ENCODE measurements at regions not wholly inside any gene's neighbourhood (a gene's known extent, or its start where the extent isn't known, plus 50 kb on each side); places are given as distances from the start of the nearest gene placed in this dataset.

DNA sequence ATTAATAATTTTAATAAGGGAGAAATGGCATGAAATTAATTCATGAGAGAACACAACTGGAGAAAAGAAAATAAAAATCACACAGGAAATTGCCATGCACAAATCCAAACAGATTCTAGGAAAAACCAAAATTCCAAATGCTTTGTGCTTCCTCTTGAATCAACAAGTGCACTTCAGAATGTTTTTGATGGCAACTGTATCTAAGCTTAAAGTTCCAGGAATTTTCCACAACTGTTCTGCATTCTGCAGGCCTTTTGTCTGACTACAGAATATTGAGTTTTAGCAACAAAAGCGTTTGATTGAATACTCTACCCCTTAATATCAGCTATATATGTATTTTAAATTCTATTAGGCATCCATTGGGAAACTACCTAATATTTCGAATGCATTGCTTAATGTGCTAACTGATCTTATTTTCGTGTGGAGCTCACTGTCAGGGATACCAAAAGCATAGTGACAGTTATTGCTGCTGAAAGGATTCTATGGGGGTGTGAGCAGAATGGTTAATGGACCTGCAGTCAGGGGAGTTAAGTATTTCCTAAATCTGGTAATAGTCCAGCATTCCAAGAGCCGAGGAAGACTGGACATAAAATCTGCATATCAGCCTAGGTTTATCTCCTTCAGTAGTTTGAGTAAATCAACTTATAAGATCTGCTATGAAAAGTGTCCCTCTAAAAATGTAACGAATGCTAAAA is 482.7 kb upstream of the POU3F3 start:
- TF ChIP-seq POLR2AphosphoS5 (IDR thresholded peaks at IDR 0.05), result no peak
- TF ChIP-seq, protein P1, sequence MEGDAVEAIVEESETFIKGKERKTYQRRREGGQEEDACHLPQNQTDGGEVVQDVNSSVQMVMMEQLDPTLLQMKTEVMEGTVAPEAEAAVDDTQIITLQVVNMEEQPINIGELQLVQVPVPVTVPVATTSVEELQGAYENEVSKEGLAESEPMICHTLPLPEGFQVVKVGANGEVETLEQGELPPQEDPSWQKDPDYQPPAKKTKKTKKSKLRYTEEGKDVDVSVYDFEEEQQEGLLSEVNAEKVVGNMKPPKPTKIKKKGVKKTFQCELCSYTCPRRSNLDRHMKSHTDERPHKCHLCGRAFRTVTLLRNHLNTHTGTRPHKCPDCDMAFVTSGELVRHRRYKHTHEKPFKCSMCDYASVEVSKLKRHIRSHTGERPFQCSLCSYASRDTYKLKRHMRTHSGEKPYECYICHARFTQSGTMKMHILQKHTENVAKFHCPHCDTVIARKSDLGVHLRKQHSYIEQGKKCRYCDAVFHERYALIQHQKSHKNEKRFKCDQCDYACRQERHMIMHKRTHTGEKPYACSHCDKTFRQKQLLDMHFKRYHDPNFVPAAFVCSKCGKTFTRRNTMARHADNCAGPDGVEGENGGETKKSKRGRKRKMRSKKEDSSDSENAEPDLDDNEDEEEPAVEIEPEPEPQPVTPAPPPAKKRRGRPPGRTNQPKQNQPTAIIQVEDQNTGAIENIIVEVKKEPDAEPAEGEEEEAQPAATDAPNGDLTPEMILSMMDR (IDR thresholded peaks at IDR 0.05), result no peak
- no peak for TF ChIP-seq EP300 (IDR thresholded peaks at IDR 0.05)
- TF ChIP-seq POLR2A (IDR thresholded peaks at IDR 0.05), result no peak
- H3K4me1 ChIP-seq, result peaks cover 0 to 3% (median 0%) of the 10 kb centered on the region in 4 donors
- H3K4me3 ChIP-seq, result no peak overlapping the region
- H3K9me3 ChIP-seq, result no peaks in the 10 kb centered on the region
- H3K27me3 ChIP-seq, result no peaks in the 10 kb centered on the region
- ATAC-seq (ENCODE audit: low FRiP score in 2 of 2), result no peak
- no peak overlapping the region for H3K27ac ChIP-seq
- H3K36me3 ChIP-seq, result no peaks in the 10 kb centered on the region
- WGBS, 2 donors, result 42 to 51% methylated on average over 5 of the region's 5 CpGs
- no peak for DNase-seq

DNA sequence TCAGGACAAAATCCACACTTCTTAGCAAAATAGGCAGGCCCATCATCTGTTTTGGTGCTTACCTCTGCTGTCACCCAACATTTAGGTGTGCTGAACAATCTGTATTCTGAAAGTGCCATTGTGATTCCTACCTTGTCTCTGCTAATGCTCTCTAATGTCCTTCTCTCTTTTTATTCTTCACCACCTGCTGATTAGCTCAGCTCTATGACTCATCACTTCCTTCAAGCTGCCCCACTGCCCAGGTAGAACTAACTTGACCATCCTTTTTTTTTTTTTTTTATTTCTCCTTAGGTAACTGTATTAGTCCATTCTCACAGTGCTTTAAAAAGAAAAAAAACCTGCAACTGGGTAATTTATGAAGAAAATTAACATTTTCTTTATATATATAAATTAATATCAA is 478.7 kb upstream of the POU3F3 start:
- Histone ChIP-seq H3K27me3 (no peaks in the 10 kb centered on the region), H3K4me3 (no peak overlapping the region), H3K36me3 (no peaks in the 10 kb centered on the region), H3K4me1 (peaks cover 0 to 6% (median 4%) of the 10 kb centered on the region in 4 donors), H3K27ac (no peak overlapping the region), H3K9me3 (no peaks in the 10 kb centered on the region)
- TF ChIP-seq POLR2AphosphoS5 (IDR thresholded peaks at IDR 0.05), result no peak
- no peak for TF ChIP-seq POLR2A (IDR thresholded peaks at IDR 0.05)
- TF ChIP-seq EP300 (IDR thresholded peaks at IDR 0.05), result no peak
- TF ChIP-seq, protein P1 (IDR thresholded peaks at IDR 0.05), result no peak
- no peak for DNase-seq
- ATAC-seq (ENCODE audit: low FRiP score in 2 of 2), result no peak

DNA sequence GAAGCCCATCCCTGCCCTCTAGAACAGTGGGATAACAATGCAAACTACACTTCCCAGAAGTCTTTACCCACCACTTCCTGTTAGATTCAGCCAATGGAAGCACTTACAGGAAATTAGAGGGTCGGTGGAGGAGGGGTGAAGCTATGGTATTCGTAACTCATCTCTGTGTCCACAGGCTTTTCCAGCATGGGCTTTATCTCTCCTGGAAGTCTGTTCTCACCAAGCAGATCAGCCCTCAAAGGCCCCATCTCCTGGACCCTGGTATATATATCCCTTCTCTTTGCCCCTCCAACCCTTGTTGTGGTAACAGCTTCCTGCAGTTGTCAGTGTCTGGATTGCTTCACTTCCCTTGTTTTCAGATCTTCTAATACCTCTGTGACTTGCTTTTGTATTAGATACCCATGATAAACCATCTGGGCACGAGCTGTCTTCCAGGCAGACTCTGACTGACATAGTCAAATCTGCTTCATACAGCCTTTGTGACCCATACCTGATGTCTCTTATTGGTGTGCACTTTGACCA is 475.0 kb upstream of the POU3F3 start:
- DNase-seq (no peak), ATAC-seq (ENCODE audit: low FRiP score in 2 of 2) (peak; percentile 58 to 78)
- Histone ChIP-seq H3K4me1 (peaks cover 0 to 6% (median 3%) of the 10 kb centered on the region in 4 donors), H3K27ac (peak overlapping the region in 3 of 4 donors; percentile 4 to 69 (median 10)), H3K27me3 (no peaks in the 10 kb centered on the region), H3K4me3 (peak overlapping the region in 3 of 4 donors; percentile 35 to 51 (median 41)), H3K9me3 (no peaks in the 10 kb centered on the region), H3K36me3 (no peaks in the 10 kb centered on the region)
- 5 to 11% methylated on average over 3 of the region's 3 CpGs for WGBS, 2 donors
- no peak for TF ChIP-seq EP300 (IDR thresholded peaks at IDR 0.05)
- no peak for TF ChIP-seq POLR2AphosphoS5 (IDR thresholded peaks at IDR 0.05)
- TF ChIP-seq POLR2A (IDR thresholded peaks at IDR 0.05), result peak in 1 of 4 donors; percentile 18

DNA sequence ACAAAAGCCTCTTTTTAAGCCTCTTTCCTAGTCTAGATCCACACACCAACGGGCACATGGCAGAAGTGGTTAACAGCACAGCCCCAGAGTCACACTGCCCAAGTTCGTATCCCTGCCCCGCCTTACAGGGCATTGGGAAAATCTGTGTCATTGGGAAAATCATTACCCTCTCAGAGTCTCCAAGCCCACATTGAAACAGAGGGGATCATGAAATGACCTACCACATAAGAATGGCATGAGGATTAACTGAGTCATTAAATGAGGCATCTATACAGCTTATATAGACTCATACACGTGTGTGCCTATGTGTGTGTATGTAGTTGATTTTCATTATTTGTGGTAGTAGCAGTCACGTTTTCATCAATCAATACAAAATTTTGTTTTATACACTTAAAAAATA is 469.0 kb upstream of the POU3F3 start:
- Histone ChIP-seq H3K4me1 (no peaks in the 10 kb centered on the region), H3K4me3 (no peak overlapping the region), H3K27me3 (no peaks in the 10 kb centered on the region), H3K27ac (no peak overlapping the region), H3K36me3 (no peaks in the 10 kb centered on the region), H3K9me3 (peaks cover 0 to 3% (median 0%) of the 10 kb centered on the region in 4 donors)
- no peak for TF ChIP-seq EP300 (IDR thresholded peaks at IDR 0.05)
- no peak for TF ChIP-seq POLR2AphosphoS5 (IDR thresholded peaks at IDR 0.05)
- TF ChIP-seq, protein P1 (IDR thresholded peaks at IDR 0.05), result no peak
- TF ChIP-seq POLR2A (IDR thresholded peaks at IDR 0.05), result no peak
- no peak for DNase-seq
- 85 to 86% methylated on average over 5 of the region's 5 CpGs for WGBS, 2 donors
- no peak for ATAC-seq (ENCODE audit: low FRiP score in 2 of 2)

DNA sequence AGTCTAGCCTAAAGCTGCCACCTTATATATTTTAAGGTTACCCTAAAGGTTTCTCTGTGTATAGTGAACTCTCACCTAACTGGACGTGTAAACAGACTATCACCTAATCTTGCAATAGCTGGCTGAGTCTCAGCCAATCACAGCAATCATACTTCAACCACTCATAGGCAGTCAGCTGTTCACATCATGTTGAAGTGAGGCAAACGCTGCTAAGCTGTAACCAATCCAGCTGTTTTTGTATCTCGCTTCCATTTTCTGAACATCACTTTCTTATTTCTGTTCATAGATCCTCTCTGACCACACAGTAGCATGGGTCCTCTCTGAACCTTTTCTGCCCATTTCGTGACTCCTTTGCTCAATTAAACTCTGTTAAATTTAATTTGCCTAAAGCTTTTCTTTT is 468.2 kb upstream of the POU3F3 start:
- TF ChIP-seq POLR2A (IDR thresholded peaks at IDR 0.05) (no peak), EP300 (IDR thresholded peaks at IDR 0.05) (no peak), POLR2AphosphoS5 (IDR thresholded peaks at IDR 0.05) (no peak)
- TF ChIP-seq, protein P1 (IDR thresholded peaks at IDR 0.05), result no peak
- Histone ChIP-seq H3K9me3 (peaks cover 0 to 3% (median 0%) of the 10 kb centered on the region in 4 donors), H3K4me3 (no peak overlapping the region), H3K27me3 (no peaks in the 10 kb centered on the region), H3K4me1 (no peaks in the 10 kb centered on the region), H3K27ac (no peak overlapping the region), H3K36me3 (no peaks in the 10 kb centered on the region)
- DNase-seq (peak in 1 of 2 donors; percentile 31), ATAC-seq (ENCODE audit: low FRiP score in 2 of 2) (no peak)
- WGBS, 2 donors, result 51 to 57% methylated on average over 4 of the region's 4 CpGs

All from upper lobe of left lung (tissue), 6 donors.